Mesenchymal stem cell (in vitro differentiated cells and primary cell): ENCODE measurements at regions not wholly inside any gene's neighbourhood (a gene's known extent, or its start where the extent isn't known, plus 50 kb on each side); places are given as distances from the start of the nearest gene placed in this dataset.

Source experiments
- DNase-seq: peaks from one replicate; pipeline ENCODE4 v3.0.0-alpha.2; 2013
- H2AFZ ChIP-seq: one replicate; pipeline ENCODE4 v1.6.1; 2013; ENCODE audit warnings: low read depth, mild to moderate bottlenecking, control low read depth, inconsistent platforms, low read length, moderate library complexity
- H2AK5ac ChIP-seq: 2 replicates; pipeline ENCODE4 v1.6.1; 2013; ENCODE audit warnings: low read length, moderate library complexity, mild to moderate bottlenecking, inconsistent platforms; ENCODE audit not compliant: severe bottlenecking
- H2BK120ac ChIP-seq: one replicate; pipeline ENCODE4 v1.6.1; 2013; ENCODE audit warnings: low read depth, mild to moderate bottlenecking, inconsistent platforms, low read length, moderate library complexity
- H2BK12ac ChIP-seq, 2 experiments: one replicate each; pipeline ENCODE4 v1.6.1; 2013; ENCODE audit warnings: inconsistent platforms in 2 of 2, low read length in 2 of 2, mild to moderate bottlenecking in 2 of 2, moderate library complexity in 2 of 2, control low read depth in 1 of 2
- H2BK15ac ChIP-seq: one replicate; pipeline ENCODE4 v1.6.1; 2013; ENCODE audit warnings: mild to moderate bottlenecking, low read depth, inconsistent platforms; ENCODE audit not compliant: poor library complexity, severe bottlenecking
- H2BK5ac ChIP-seq: 2 replicates; pipeline ENCODE4 v1.6.1; 2013; ENCODE audit warnings: low read depth, mild to moderate bottlenecking, low read length, control low read depth, inconsistent platforms; ENCODE audit not compliant: poor library complexity, severe bottlenecking
- H3K14ac ChIP-seq, 2 experiments: one replicate each; pipeline ENCODE4 v1.6.1; 2013; ENCODE audit warnings: inconsistent platforms in 2 of 2, low read length in 2 of 2, control low read depth in 1 of 2, mild to moderate bottlenecking in 1 of 2, moderate library complexity in 1 of 2
- H3K18ac ChIP-seq, 2 experiments: one replicate each; pipeline ENCODE4 v1.6.1; 2013; ENCODE audit warnings: inconsistent platforms in 2 of 2, low read length in 2 of 2, control low read depth in 1 of 2, low read depth in 1 of 2, mild to moderate bottlenecking in 1 of 2
- H3K23ac ChIP-seq, 2 experiments: one replicate each; pipeline ENCODE4 v1.6.1; 2013; ENCODE audit warnings: inconsistent platforms in 2 of 2, low read length in 2 of 2, mild to moderate bottlenecking in 2 of 2, moderate library complexity in 2 of 2, control low read depth in 1 of 2
- H3K27ac ChIP-seq: 2 replicates; pipeline ENCODE4 v1.5.1; 2013; ENCODE audit warnings: mild to moderate bottlenecking, moderate library complexity, low read length, control low read depth, inconsistent platforms; ENCODE audit not compliant: poor library complexity, severe bottlenecking
- H3K27me3 ChIP-seq, 2 experiments: 2 replicates each; pipeline versions ENCODE4 v1.6.1 to v1.7.0; 2013; ENCODE audit warnings: low read length in 2 of 2, mild to moderate bottlenecking in 2 of 2, moderate library complexity in 2 of 2, control low read depth in 1 of 2, inconsistent platforms in 1 of 2; ENCODE audit not compliant: control insufficient read depth in 1 of 2, insufficient read depth in 1 of 2
- H3K36me3 ChIP-seq, 2 experiments: 2 replicates each; pipeline versions ENCODE4 v1.6.1 to v1.7.0; 2013; ENCODE audit warnings: low read length in 2 of 2, control low read depth in 1 of 2, inconsistent platforms in 1 of 2, low read depth in 1 of 2, mild to moderate bottlenecking in 1 of 2; ENCODE audit not compliant: insufficient read depth in 2 of 2, control insufficient read depth in 1 of 2
- H3K4ac ChIP-seq, 2 experiments: one replicate each; pipeline ENCODE4 v1.6.1; 2013; ENCODE audit warnings: inconsistent platforms in 2 of 2, low read length in 2 of 2, mild to moderate bottlenecking in 2 of 2, moderate library complexity in 2 of 2, control low read depth in 1 of 2, low read depth in 1 of 2
- H3K4me1 ChIP-seq: 2 replicates; pipeline ENCODE4 v1.6.1; 2013; ENCODE audit warnings: low read depth, low read length, control low read depth; ENCODE audit not compliant: control insufficient read depth, insufficient read depth
- H3K4me2 ChIP-seq: 2 replicates; pipeline ENCODE4 v1.6.1; 2013; ENCODE audit warnings: low read length, mild to moderate bottlenecking, inconsistent platforms; ENCODE audit not compliant: poor library complexity, severe bottlenecking
- H3K4me3 ChIP-seq, 2 experiments: 2 replicates each; pipeline versions ENCODE4 v1.5.1 to v1.7.0; 2013; ENCODE audit warnings: low read length in 2 of 2, mild to moderate bottlenecking in 2 of 2, control low read depth in 1 of 2, low read depth in 1 of 2; ENCODE audit not compliant: insufficient read depth in 1 of 2
- H3K79me1 ChIP-seq: replicated peaks from 2 replicates; pipeline ENCODE4 v1.6.1; 2013; ENCODE audit warnings: mild to moderate bottlenecking, control low read depth, low read length, inconsistent platforms; ENCODE audit not compliant: poor library complexity, severe bottlenecking
- H3K9ac ChIP-seq: 2 replicates; pipeline ENCODE4 v1.7.0; 2013; ENCODE audit warnings: mild to moderate bottlenecking, low read length, moderate library complexity
- H3K9me3 ChIP-seq: 2 replicates; pipeline ENCODE4 v1.7.0; 2013; ENCODE audit warnings: mild to moderate bottlenecking, low read length; ENCODE audit not compliant: control insufficient read depth
- H4K8ac ChIP-seq: one replicate; pipeline ENCODE4 v1.6.1; 2013; ENCODE audit warnings: inconsistent platforms, mild to moderate bottlenecking, low read length, moderate library complexity
- H4K91ac ChIP-seq: one replicate; pipeline ENCODE4 v1.6.1; 2013; ENCODE audit warnings: mild to moderate bottlenecking, low read length, inconsistent platforms
- WGBS: methylation state at CpG from one replicate; pipeline ENCODE4 v1.1.7; 2013; ENCODE audit warnings: mixed read lengths; 5-methylcytosine and 5-hydroxymethylcytosine counted together

- no peak overlapping the region for H3K14ac ChIP-seq
- H3K4me3 ChIP-seq: no peak overlapping the region
- 100% methylated on average over 1 of the region's 2 CpGs for WGBS
Measured at GRCh38 chr15:95106801-95107200, 875.4 kb downstream of the MCTP2 start.

GRCh38 chr15:95108673-95109072 is 877.3 kb downstream of the MCTP2 start:
- Histone ChIP-seq H3K36me3 (no peaks in the 10 kb centered on the region), H2BK5ac (no peak overlapping the region), H2BK15ac (no peak overlapping the region), H3K14ac (no peak overlapping the region), H2AK5ac (no peak overlapping the region), H2BK12ac (no peak overlapping the region), H3K18ac (no peak overlapping the region), H3K9ac (no peak overlapping the region), H3K4ac (no peak overlapping the region), H3K4me1 (no peaks in the 10 kb centered on the region), H3K4me2 (no peak overlapping the region), H2AFZ (no peak overlapping the region), H4K8ac (no peak overlapping the region), H3K27ac (no peak overlapping the region), H3K9me3 (peaks cover 2% of the 10 kb centered on the region), H3K4me3 (no peak overlapping the region), H2BK120ac (no peak overlapping the region), H3K27me3 (no peaks in the 10 kb centered on the region), H3K79me1 (no peaks in the 10 kb centered on the region), H3K23ac (no peak overlapping the region), H4K91ac (no peak overlapping the region)
- 43% methylated on average over 1 of the region's 3 CpGs for WGBS
- no peak for DNase-seq

More at GRCh38 chr15:95106801-95107200, 875.4 kb downstream of the MCTP2 start:
- Histone ChIP-seq H2AK5ac (no peak overlapping the region), H2BK5ac (no peak overlapping the region), H2BK12ac (no peak overlapping the region), H4K8ac (no peak overlapping the region), H2BK120ac (no peak overlapping the region), H3K79me1 (no peaks in the 10 kb centered on the region), H3K9me3 (peaks cover 2% of the 10 kb centered on the region), H2AFZ (no peak overlapping the region), H3K18ac (no peak overlapping the region), H3K4ac (no peak overlapping the region), H2BK15ac (no peak overlapping the region), H4K91ac (no peak overlapping the region), H3K23ac (no peak overlapping the region), H3K36me3 (no peaks in the 10 kb centered on the region), H3K4me2 (no peak overlapping the region), H3K9ac (no peak overlapping the region), H3K27ac (no peak overlapping the region), H3K27me3 (no peaks in the 10 kb centered on the region), H3K4me1 (no peaks in the 10 kb centered on the region)
- DNase-seq: no peak

- DNase-seq: no peak
- Histone ChIP-seq H3K4me3 (no peak overlapping the region), H3K4me1 (no peaks in the 10 kb centered on the region), H4K91ac (no peak overlapping the region), H3K36me3 (no peaks in the 10 kb centered on the region), H2BK15ac (no peak overlapping the region), H3K79me1 (peaks cover 3% of the 10 kb centered on the region), H3K27ac (no peak overlapping the region), H3K4ac (no peak overlapping the region), H2AK5ac (no peak overlapping the region), H3K14ac (no peak overlapping the region), H3K27me3 (no peaks in the 10 kb centered on the region), H3K4me2 (no peak overlapping the region), H2AFZ (no peak overlapping the region), H3K9ac (no peak overlapping the region), H2BK12ac (no peak overlapping the region), H3K18ac (no peak overlapping the region), H3K9me3 (peaks cover 2% of the 10 kb centered on the region), H4K8ac (no peak overlapping the region), H3K23ac (no peak overlapping the region), H2BK120ac (no peak overlapping the region), H2BK5ac (no peak overlapping the region)
- WGBS: 98% methylated on average over 5 of the region's 5 CpGs
Measured at GRCh38 chr15:95111969-95112368, 880.6 kb downstream of the MCTP2 start.

- H3K27ac ChIP-seq: no peak overlapping the region
- DNase-seq: no peak
- H3K4me3 ChIP-seq: no peak overlapping the region
- peaks cover 3% of the 10 kb centered on the region for H3K79me1 ChIP-seq
- peaks cover 2% of the 10 kb centered on the region for H3K9me3 ChIP-seq
- H3K36me3 ChIP-seq: no peaks in the 10 kb centered on the region
- H2AFZ ChIP-seq: no peak overlapping the region
- H3K14ac ChIP-seq: no peak overlapping the region
- no peak overlapping the region for H2BK120ac ChIP-seq
- no peak overlapping the region for H2AK5ac ChIP-seq
- no peak overlapping the region for H3K9ac ChIP-seq
- no peak overlapping the region for H3K4me2 ChIP-seq
- no peak overlapping the region for H3K4ac ChIP-seq
- no peaks in the 10 kb centered on the region for H3K4me1 ChIP-seq
- H2BK15ac ChIP-seq: no peak overlapping the region
- H4K8ac ChIP-seq: no peak overlapping the region
- WGBS: no CpG with 5 or more reads among the region's 1 CpG
- H3K18ac ChIP-seq: no peak overlapping the region
- H4K91ac ChIP-seq: no peak overlapping the region
- no peak overlapping the region for H2BK5ac ChIP-seq
- H3K27me3 ChIP-seq: no peaks in the 10 kb centered on the region
- no peak overlapping the region for H3K23ac ChIP-seq
- H2BK12ac ChIP-seq: no peak overlapping the region
Measured at GRCh38 chr15:95113041-95113440, 881.7 kb downstream of the MCTP2 start.
